Mesenchymal stem cell (in vitro differentiated cells and primary cell): ENCODE measurements at regions not wholly inside any gene's neighbourhood (a gene's known extent, or its start where the extent isn't known, plus 50 kb on each side); places are given as distances from the start of the nearest gene placed in this dataset.

Source experiments
- DNase-seq: peaks from one replicate; pipeline ENCODE4 v3.0.0-alpha.2; 2013
- H2AFZ ChIP-seq: one replicate; pipeline ENCODE4 v1.6.1; 2013; ENCODE audit warnings: low read depth, mild to moderate bottlenecking, control low read depth, inconsistent platforms, low read length, moderate library complexity
- H2AK5ac ChIP-seq: 2 replicates; pipeline ENCODE4 v1.6.1; 2013; ENCODE audit warnings: low read length, moderate library complexity, mild to moderate bottlenecking, inconsistent platforms; ENCODE audit not compliant: severe bottlenecking
- H2BK120ac ChIP-seq: one replicate; pipeline ENCODE4 v1.6.1; 2013; ENCODE audit warnings: low read depth, mild to moderate bottlenecking, inconsistent platforms, low read length, moderate library complexity
- H2BK12ac ChIP-seq, 2 experiments: one replicate each; pipeline ENCODE4 v1.6.1; 2013; ENCODE audit warnings: inconsistent platforms in 2 of 2, low read length in 2 of 2, mild to moderate bottlenecking in 2 of 2, moderate library complexity in 2 of 2, control low read depth in 1 of 2
- H2BK15ac ChIP-seq: one replicate; pipeline ENCODE4 v1.6.1; 2013; ENCODE audit warnings: mild to moderate bottlenecking, low read depth, inconsistent platforms; ENCODE audit not compliant: poor library complexity, severe bottlenecking
- H2BK5ac ChIP-seq: 2 replicates; pipeline ENCODE4 v1.6.1; 2013; ENCODE audit warnings: low read depth, mild to moderate bottlenecking, low read length, control low read depth, inconsistent platforms; ENCODE audit not compliant: poor library complexity, severe bottlenecking
- H3K14ac ChIP-seq, 2 experiments: one replicate each; pipeline ENCODE4 v1.6.1; 2013; ENCODE audit warnings: inconsistent platforms in 2 of 2, low read length in 2 of 2, control low read depth in 1 of 2, mild to moderate bottlenecking in 1 of 2, moderate library complexity in 1 of 2
- H3K18ac ChIP-seq, 2 experiments: one replicate each; pipeline ENCODE4 v1.6.1; 2013; ENCODE audit warnings: inconsistent platforms in 2 of 2, low read length in 2 of 2, control low read depth in 1 of 2, low read depth in 1 of 2, mild to moderate bottlenecking in 1 of 2
- H3K23ac ChIP-seq, 2 experiments: one replicate each; pipeline ENCODE4 v1.6.1; 2013; ENCODE audit warnings: inconsistent platforms in 2 of 2, low read length in 2 of 2, mild to moderate bottlenecking in 2 of 2, moderate library complexity in 2 of 2, control low read depth in 1 of 2
- H3K27ac ChIP-seq: 2 replicates; pipeline ENCODE4 v1.5.1; 2013; ENCODE audit warnings: mild to moderate bottlenecking, moderate library complexity, low read length, control low read depth, inconsistent platforms; ENCODE audit not compliant: poor library complexity, severe bottlenecking
- H3K27me3 ChIP-seq, 2 experiments: 2 replicates each; pipeline versions ENCODE4 v1.6.1 to v1.7.0; 2013; ENCODE audit warnings: low read length in 2 of 2, mild to moderate bottlenecking in 2 of 2, moderate library complexity in 2 of 2, control low read depth in 1 of 2, inconsistent platforms in 1 of 2; ENCODE audit not compliant: control insufficient read depth in 1 of 2, insufficient read depth in 1 of 2
- H3K36me3 ChIP-seq, 2 experiments: 2 replicates each; pipeline versions ENCODE4 v1.6.1 to v1.7.0; 2013; ENCODE audit warnings: low read length in 2 of 2, control low read depth in 1 of 2, inconsistent platforms in 1 of 2, low read depth in 1 of 2, mild to moderate bottlenecking in 1 of 2; ENCODE audit not compliant: insufficient read depth in 2 of 2, control insufficient read depth in 1 of 2
- H3K4ac ChIP-seq, 2 experiments: one replicate each; pipeline ENCODE4 v1.6.1; 2013; ENCODE audit warnings: inconsistent platforms in 2 of 2, low read length in 2 of 2, mild to moderate bottlenecking in 2 of 2, moderate library complexity in 2 of 2, control low read depth in 1 of 2, low read depth in 1 of 2
- H3K4me1 ChIP-seq: 2 replicates; pipeline ENCODE4 v1.6.1; 2013; ENCODE audit warnings: low read depth, low read length, control low read depth; ENCODE audit not compliant: control insufficient read depth, insufficient read depth
- H3K4me2 ChIP-seq: 2 replicates; pipeline ENCODE4 v1.6.1; 2013; ENCODE audit warnings: low read length, mild to moderate bottlenecking, inconsistent platforms; ENCODE audit not compliant: poor library complexity, severe bottlenecking
- H3K4me3 ChIP-seq, 2 experiments: 2 replicates each; pipeline versions ENCODE4 v1.5.1 to v1.7.0; 2013; ENCODE audit warnings: low read length in 2 of 2, mild to moderate bottlenecking in 2 of 2, control low read depth in 1 of 2, low read depth in 1 of 2; ENCODE audit not compliant: insufficient read depth in 1 of 2
- H3K79me1 ChIP-seq: replicated peaks from 2 replicates; pipeline ENCODE4 v1.6.1; 2013; ENCODE audit warnings: mild to moderate bottlenecking, control low read depth, low read length, inconsistent platforms; ENCODE audit not compliant: poor library complexity, severe bottlenecking
- H3K9ac ChIP-seq: 2 replicates; pipeline ENCODE4 v1.7.0; 2013; ENCODE audit warnings: mild to moderate bottlenecking, low read length, moderate library complexity
- H3K9me3 ChIP-seq: 2 replicates; pipeline ENCODE4 v1.7.0; 2013; ENCODE audit warnings: mild to moderate bottlenecking, low read length; ENCODE audit not compliant: control insufficient read depth
- H4K8ac ChIP-seq: one replicate; pipeline ENCODE4 v1.6.1; 2013; ENCODE audit warnings: inconsistent platforms, mild to moderate bottlenecking, low read length, moderate library complexity
- H4K91ac ChIP-seq: one replicate; pipeline ENCODE4 v1.6.1; 2013; ENCODE audit warnings: mild to moderate bottlenecking, low read length, inconsistent platforms
- WGBS: methylation state at CpG from one replicate; pipeline ENCODE4 v1.1.7; 2013; ENCODE audit warnings: mixed read lengths; 5-methylcytosine and 5-hydroxymethylcytosine counted together

GRCh38 chr14:96617635-96618034, 115.5 kb downstream of the PAPOLA start:
- H3K9ac ChIP-seq, result no peak overlapping the region

GRCh38 chr14:96622926-96623325, 120.7 kb downstream of the PAPOLA start:
- H3K4me2 ChIP-seq, result no peak overlapping the region
- no peaks in the 10 kb centered on the region for H3K36me3 ChIP-seq
- WGBS, result 76% methylated on average over 8 of the region's 8 CpGs
- H2BK12ac ChIP-seq, result no peak overlapping the region
- H2BK15ac ChIP-seq, result no peak overlapping the region
- no peak overlapping the region for H3K4ac ChIP-seq
- no peaks in the 10 kb centered on the region for H3K4me1 ChIP-seq
- H3K4me3 ChIP-seq, result no peak overlapping the region
- DNase-seq, result no peak
- no peak overlapping the region for H3K18ac ChIP-seq
- H3K23ac ChIP-seq, result no peak overlapping the region
- no peak overlapping the region for H2BK120ac ChIP-seq
- no peak overlapping the region for H2AFZ ChIP-seq
- H3K27me3 ChIP-seq, result peaks cover 0 to 61% of the 10 kb centered on the region in 2 experiments
- no peak overlapping the region for H3K14ac ChIP-seq
- H4K91ac ChIP-seq, result no peak overlapping the region
- no peaks in the 10 kb centered on the region for H3K79me1 ChIP-seq
- H3K27ac ChIP-seq, result no peak overlapping the region
- H4K8ac ChIP-seq, result no peak overlapping the region
- no peak overlapping the region for H2AK5ac ChIP-seq
- H2BK5ac ChIP-seq, result no peak overlapping the region
- no peak overlapping the region for H3K9ac ChIP-seq
- H3K9me3 ChIP-seq, result no peaks in the 10 kb centered on the region

More at GRCh38 chr14:96617635-96618034, 115.5 kb downstream of the PAPOLA start:
- Histone ChIP-seq H3K4me1 (no peaks in the 10 kb centered on the region), H2BK5ac (no peak overlapping the region), H2AK5ac (no peak overlapping the region), H4K8ac (no peak overlapping the region), H3K27ac (no peak overlapping the region), H3K79me1 (no peaks in the 10 kb centered on the region), H3K23ac (no peak overlapping the region), H2BK12ac (no peak overlapping the region), H3K18ac (no peak overlapping the region), H3K4me3 (no peak overlapping the region), H3K4me2 (no peak overlapping the region), H2BK15ac (peak overlapping the region; percentile 23), H3K36me3 (no peaks in the 10 kb centered on the region), H2AFZ (no peak overlapping the region), H3K27me3 (peaks cover 0 to 20% of the 10 kb centered on the region in 2 experiments), H4K91ac (no peak overlapping the region), H3K4ac (no peak overlapping the region), H3K14ac (no peak overlapping the region), H3K9me3 (no peaks in the 10 kb centered on the region), H2BK120ac (no peak overlapping the region)
- WGBS, result 71% methylated on average over 4 of the region's 4 CpGs
- DNase-seq, result no peak

GRCh38 chr14:96623676-96624484, 121.7 kb downstream of the PAPOLA start:
- H3K18ac ChIP-seq, result no peak overlapping the region
- no peak overlapping the region for H2BK5ac ChIP-seq
- H3K36me3 ChIP-seq, result no peaks in the 10 kb centered on the region
- no peak overlapping the region for H3K4me3 ChIP-seq
- H3K27me3 ChIP-seq, result peaks cover 0 to 56% of the 10 kb centered on the region in 2 experiments
- no peaks in the 10 kb centered on the region for H3K4me1 ChIP-seq
- no peak for DNase-seq
- no peak overlapping the region for H3K9ac ChIP-seq
- no peak overlapping the region for H3K4me2 ChIP-seq
- H3K27ac ChIP-seq, result no peak overlapping the region
- no peak overlapping the region for H2BK120ac ChIP-seq
- H3K23ac ChIP-seq, result no peak overlapping the region
- H3K9me3 ChIP-seq, result no peaks in the 10 kb centered on the region
- H2AFZ ChIP-seq, result no peak overlapping the region
- H4K91ac ChIP-seq, result no peak overlapping the region
- H2BK12ac ChIP-seq, result no peak overlapping the region
- no peak overlapping the region for H2BK15ac ChIP-seq
- H3K14ac ChIP-seq, result no peak overlapping the region
- no peaks in the 10 kb centered on the region for H3K79me1 ChIP-seq
- H3K4ac ChIP-seq, result no peak overlapping the region
- WGBS, result 86% methylated on average over 34 of the region's 34 CpGs
- no peak overlapping the region for H2AK5ac ChIP-seq
- H4K8ac ChIP-seq, result no peak overlapping the region

- no peak overlapping the region for H4K8ac ChIP-seq
- H3K36me3 ChIP-seq, result no peaks in the 10 kb centered on the region
- no peak overlapping the region for H3K27ac ChIP-seq
- no peak overlapping the region for H3K4me3 ChIP-seq
- no peak overlapping the region for H3K4ac ChIP-seq
- no peak overlapping the region for H3K23ac ChIP-seq
- peaks cover 0 to 56% of the 10 kb centered on the region in 2 experiments for H3K27me3 ChIP-seq
- no peak overlapping the region for H2BK15ac ChIP-seq
- 84% methylated on average over 37 of the region's 37 CpGs for WGBS
- no peak overlapping the region for H2BK12ac ChIP-seq
- H2BK120ac ChIP-seq, result no peak overlapping the region
- no peak overlapping the region for H3K4me2 ChIP-seq
- no peak overlapping the region for H2BK5ac ChIP-seq
- DNase-seq, result no peak
- no peak overlapping the region for H2AFZ ChIP-seq
- no peak overlapping the region for H2AK5ac ChIP-seq
- no peak overlapping the region for H3K14ac ChIP-seq
- H3K9me3 ChIP-seq, result peaks cover 8% of the 10 kb centered on the region
- H3K9ac ChIP-seq, result no peak overlapping the region
- H3K79me1 ChIP-seq, result no peaks in the 10 kb centered on the region
- H4K91ac ChIP-seq, result no peak overlapping the region
- no peaks in the 10 kb centered on the region for H3K4me1 ChIP-seq
- no peak overlapping the region for H3K18ac ChIP-seq
Observed at GRCh38 chr14:96624661-96625425, 122.7 kb downstream of the PAPOLA start.
